B cell (primary cell): ENCODE measurements at regions not wholly inside any gene's neighbourhood (a gene's known extent, or its start where the extent isn't known, plus 50 kb on each side); places are given as distances from the start of the nearest gene placed in this dataset.

ENCODE experiments used
- ATAC-seq: fragments of 200-7000 bp; cut with Tn5 transposase; one replicate; pipeline ENCODE4 v1.10.0; 2021; ENCODE audit warnings: low read depth, mild to moderate bottlenecking, moderate number of reproducible peaks, moderate library complexity
- CTCF ChIA-PET: fragments of 350-600 bp; sonication (Branson Sonifier 250); formaldehyde crosslinking; loops from one replicate; lab custom pipeline; 2021; ENCODE audit warnings: antibody characterized with exemption, inconsistent platforms; lab: Charles Lee
- POLR2A ChIA-PET: fragments of 350-600 bp; sonication (Branson Sonifier 250); formaldehyde crosslinking; loops from one replicate; lab custom pipeline; 2021; ENCODE audit warnings: antibody characterized with exemption; lab: Charles Lee
- DNase-seq: peaks from one replicate; pipeline ENCODE4 v3.0.0; 2013
- H2AFZ ChIP-seq: 2 replicates; pipeline ENCODE4 v1.6.1; 2012; ENCODE audit warnings: mild to moderate bottlenecking, low read depth, low read length; ENCODE audit not compliant: insufficient read depth, poor library complexity, severe bottlenecking
- H3K27ac ChIP-seq, 2 donors: 1 replicate in 1 of 2; 2 replicates in 1 of 2; pipeline ENCODE4 v1.5.1; 2012 to 2013; ENCODE audit warnings: low read length in 2 of 2, mild to moderate bottlenecking in 2 of 2, moderate library complexity in 1 of 2
- H3K27me3 ChIP-seq, 4 experiments: fragments of 200-600 bp in 1 of 4; sonication (generic) in 1 of 4; replicated peaks in 1 of 4; 1 replicate in 2 of 4; 2 replicates in 2 of 4; pipeline versions ENCODE4 v1.6.1 to v1.7.0; 2013 to 2016; ENCODE audit warnings: low read length in 3 of 4, mild to moderate bottlenecking in 2 of 4, mixed read lengths in 1 of 4, moderate library complexity in 1 of 4; ENCODE audit not compliant: insufficient read depth in 4 of 4, control insufficient read depth in 3 of 4; ENCODE audit errors: control extremely low read depth in 1 of 4
- H3K36me3 ChIP-seq, 2 experiments: replicated peaks in 1 of 2; 1 replicate in 1 of 2; 2 replicates in 1 of 2; pipeline versions ENCODE4 v1.6.1 to v1.7.1; 2013; ENCODE audit warnings: low read length in 1 of 2; ENCODE audit not compliant: insufficient read depth in 2 of 2, control insufficient read depth in 1 of 2; ENCODE audit errors: control extremely low read depth in 1 of 2, extremely low read depth in 1 of 2
- H3K4me1 ChIP-seq, 2 donors: fragments of 200-600 bp in 1 of 2; sonication (generic) in 1 of 2; 1 replicate in 1 of 2; 2 replicates in 1 of 2; pipeline versions ENCODE4 v1.5.1 to v1.6.1; 2013 to 2017; ENCODE audit warnings: low read length in 2 of 2; ENCODE audit not compliant: control insufficient read depth in 2 of 2, insufficient read depth in 2 of 2
- H3K4me2 ChIP-seq: replicated peaks from 2 replicates; pipeline ENCODE3; 2012; ENCODE audit warnings: mild to moderate bottlenecking, low read depth, low read length; ENCODE audit not compliant: poor library complexity, severe bottlenecking
- H3K4me3 ChIP-seq, 5 experiments: fragments of 200-600 bp in 1 of 5; sonication (generic) in 1 of 5; 1 replicate in 3 of 5; 2 replicates in 2 of 5; pipeline versions ENCODE4 v1.5.1 to v1.7.0; 2011 to 2016; ENCODE audit warnings: low read length in 4 of 5, mild to moderate bottlenecking in 4 of 5, low read depth in 2 of 5, control low read depth in 1 of 5, moderate library complexity in 1 of 5; ENCODE audit not compliant: insufficient read depth in 1 of 5; ENCODE audit errors: control extremely low read depth in 1 of 5, extremely low read depth in 1 of 5
- H3K79me2 ChIP-seq: fragments of 200-600 bp; sonication (generic); one replicate; pipeline ENCODE4 v1.6.0; 2016; ENCODE audit warnings: low read length; ENCODE audit not compliant: control insufficient read depth, insufficient read depth
- H3K9ac ChIP-seq: fragments of 200-600 bp; sonication (generic); 2 replicates; pipeline ENCODE4 v1.6.1; 2017; ENCODE audit warnings: mild to moderate bottlenecking, low read length, moderate library complexity
- H3K9me3 ChIP-seq, 3 donors: one replicate each; pipeline versions ENCODE4 v1.6.1 to v1.7.1; 2013; ENCODE audit warnings: low read length in 2 of 3; ENCODE audit not compliant: control insufficient read depth in 2 of 3, insufficient read depth in 1 of 3; ENCODE audit errors: control extremely low read depth in 1 of 3
- H4K20me1 ChIP-seq: 2 replicates; pipeline ENCODE4 v1.6.0; 2012; ENCODE audit warnings: mild to moderate bottlenecking, low read length; ENCODE audit not compliant: insufficient read depth, control insufficient read depth, poor library complexity, severe bottlenecking
- H3K27ac Mint-ChIP-seq: one replicate; pipeline ENCODE4 v1.8.0; 2021; ENCODE audit warnings: mixed read lengths
- H3K27me3 Mint-ChIP-seq: one replicate; pipeline ENCODE4 v1.8.0; 2021; ENCODE audit warnings: mixed read lengths
- H3K4me1 Mint-ChIP-seq: one replicate; pipeline ENCODE4 v1.8.0; 2021; ENCODE audit warnings: mixed read lengths
- H3K4me3 Mint-ChIP-seq: one replicate; pipeline ENCODE4 v1.8.0; 2021; ENCODE audit warnings: mixed read lengths
- H3K9me3 Mint-ChIP-seq: one replicate; pipeline ENCODE4 v1.8.0; 2022; ENCODE audit warnings: mixed read lengths; ENCODE audit not compliant: insufficient read depth
- EZH2 ChIP-seq: IDR thresholded peaks from 2 replicates; pipeline ENCODE4 v1.6.1; 2012; ENCODE audit warnings: borderline replicate concordance, low read depth, mild to moderate bottlenecking, moderate library complexity, low read length; ENCODE audit not compliant: insufficient read depth, poor library complexity, severe bottlenecking
- WGBS: methylation state at CpG from one replicate; pipeline ENCODE4 v1.1.5; 2013; ENCODE audit warnings: missing lambda C conversion rate; ENCODE audit not compliant: insufficient coverage; 5-methylcytosine and 5-hydroxymethylcytosine counted together
- intact Hi-C: fragments of 100-400 bp; cut with micrococcal nuclease; formaldehyde crosslinking; loops from one replicate; pipeline ENCODE4 v1.10.0; 2022
- TF ChIP-seq, protein P1 (sequence below): fragments of 200-600 bp; IDR thresholded peaks from one replicate; pipeline ENCODE4 v1.8.0; 2022; ENCODE audit warnings: antibody characterized with exemption, mild to moderate bottlenecking

- H3K79me2 ChIP-seq, result no peaks in the 10 kb centered on the region
- ChIA-PET CTCF (no interaction called here), POLR2A (no interaction called here)
- H3K36me3 ChIP-seq, result no peaks in the 10 kb centered on the region
- no peak overlapping the region for H3K4me3 ChIP-seq
- Mint-ChIP-seq H3K27me3 (no peaks in the 10 kb centered on the region), H3K27ac (no peak overlapping the region), H3K9me3 (peaks cover 4% of the 10 kb centered on the region), H3K4me3 (no peak overlapping the region), H3K4me1 (no peaks in the 10 kb centered on the region)
- no peak for TF ChIP-seq EZH2
- TF ChIP-seq, protein P1, sequence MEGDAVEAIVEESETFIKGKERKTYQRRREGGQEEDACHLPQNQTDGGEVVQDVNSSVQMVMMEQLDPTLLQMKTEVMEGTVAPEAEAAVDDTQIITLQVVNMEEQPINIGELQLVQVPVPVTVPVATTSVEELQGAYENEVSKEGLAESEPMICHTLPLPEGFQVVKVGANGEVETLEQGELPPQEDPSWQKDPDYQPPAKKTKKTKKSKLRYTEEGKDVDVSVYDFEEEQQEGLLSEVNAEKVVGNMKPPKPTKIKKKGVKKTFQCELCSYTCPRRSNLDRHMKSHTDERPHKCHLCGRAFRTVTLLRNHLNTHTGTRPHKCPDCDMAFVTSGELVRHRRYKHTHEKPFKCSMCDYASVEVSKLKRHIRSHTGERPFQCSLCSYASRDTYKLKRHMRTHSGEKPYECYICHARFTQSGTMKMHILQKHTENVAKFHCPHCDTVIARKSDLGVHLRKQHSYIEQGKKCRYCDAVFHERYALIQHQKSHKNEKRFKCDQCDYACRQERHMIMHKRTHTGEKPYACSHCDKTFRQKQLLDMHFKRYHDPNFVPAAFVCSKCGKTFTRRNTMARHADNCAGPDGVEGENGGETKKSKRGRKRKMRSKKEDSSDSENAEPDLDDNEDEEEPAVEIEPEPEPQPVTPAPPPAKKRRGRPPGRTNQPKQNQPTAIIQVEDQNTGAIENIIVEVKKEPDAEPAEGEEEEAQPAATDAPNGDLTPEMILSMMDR, result no peak
- no peak for ATAC-seq
- peaks cover 0 to 27% (median 0%) of the 10 kb centered on the region in 3 donors for H3K9me3 ChIP-seq
- intact Hi-C loops, result no loop called here
- H3K9ac ChIP-seq, result no peak overlapping the region
- H2AFZ ChIP-seq, result no peak overlapping the region
- DNase-seq, result no peak
- H3K4me1 ChIP-seq, result no peaks in the 10 kb centered on the region
- WGBS, result 86% methylated on average over 9 of the region's 9 CpGs
- H3K27ac ChIP-seq, result no peak overlapping the region
- no peaks in the 10 kb centered on the region for H4K20me1 ChIP-seq
- no peaks in the 10 kb centered on the region for H3K27me3 ChIP-seq
- H3K4me2 ChIP-seq, result no peak overlapping the region
These were observed 122.5 kb downstream of the KCNJ18 start for GRCh38 chr17:21814776-21815175.

DNA sequence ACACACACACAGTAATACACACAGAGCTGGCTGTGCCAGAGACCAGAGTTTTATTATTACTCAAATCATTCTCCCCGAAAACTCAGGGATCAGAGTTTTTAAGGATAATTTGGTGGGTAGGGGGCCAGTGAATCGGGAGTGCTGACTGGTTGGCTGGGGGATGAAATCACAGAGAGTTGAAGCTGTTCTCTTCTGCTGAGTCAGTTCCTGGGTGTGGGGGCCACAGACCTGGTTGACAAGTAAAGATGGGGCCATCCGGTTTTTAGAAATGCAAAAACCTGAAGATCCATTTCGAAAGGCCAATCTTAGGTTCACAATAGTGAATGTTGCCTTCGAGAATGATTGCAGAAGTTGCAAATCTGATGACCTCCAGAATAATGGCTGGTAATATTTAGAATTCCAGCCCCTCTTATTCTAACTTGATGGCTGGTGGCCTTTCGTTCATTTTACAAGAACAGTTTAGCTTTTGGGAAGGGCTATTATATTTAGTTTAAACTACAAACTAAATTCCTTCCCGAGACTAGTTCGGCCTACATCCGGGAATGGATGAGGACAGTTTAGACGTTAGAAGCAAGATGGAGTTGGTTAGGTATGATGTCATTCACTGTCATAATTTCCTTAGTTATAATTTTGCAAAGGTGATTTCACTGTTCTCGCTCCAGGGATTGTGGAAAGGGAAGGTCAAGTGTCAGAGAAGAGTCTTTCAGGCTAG lies 123.2 kb downstream of the KCNJ18 start:
- Histone ChIP-seq H2AFZ (no peak overlapping the region), H3K27me3 (no peaks in the 10 kb centered on the region), H3K9ac (no peak overlapping the region), H3K36me3 (no peaks in the 10 kb centered on the region), H3K4me3 (no peak overlapping the region), H3K4me1 (no peaks in the 10 kb centered on the region), H3K79me2 (no peaks in the 10 kb centered on the region), H4K20me1 (no peaks in the 10 kb centered on the region), H3K9me3 (peaks cover 0 to 27% (median 0%) of the 10 kb centered on the region in 3 donors), H3K4me2 (no peak overlapping the region), H3K27ac (no peak overlapping the region)
- Mint-ChIP-seq H3K4me3 (no peak overlapping the region), H3K9me3 (peaks cover 4% of the 10 kb centered on the region), H3K27ac (no peak overlapping the region), H3K4me1 (no peaks in the 10 kb centered on the region), H3K27me3 (no peaks in the 10 kb centered on the region)
- intact Hi-C loops, result no loop called here
- POLR2A ChIA-PET, result no interaction called here
- 89% methylated on average over 6 of the region's 11 CpGs for WGBS
- ATAC-seq, result no peak
- DNase-seq, result no peak
- CTCF ChIA-PET, result no interaction called here
- no peak for TF ChIP-seq EZH2
- TF ChIP-seq, protein P1, result no peak
